ENCODE measurements at regions not wholly inside any gene's neighbourhood (a gene's known extent, or its start where the extent isn't known, plus 50 kb on each side); places are given as distances from the start of the nearest gene placed in this dataset.

GRCh38 chr2:195021711-195022507 is 635.1 kb upstream of the SLC39A10 start:
- TF ChIP-seq, protein P1, sequence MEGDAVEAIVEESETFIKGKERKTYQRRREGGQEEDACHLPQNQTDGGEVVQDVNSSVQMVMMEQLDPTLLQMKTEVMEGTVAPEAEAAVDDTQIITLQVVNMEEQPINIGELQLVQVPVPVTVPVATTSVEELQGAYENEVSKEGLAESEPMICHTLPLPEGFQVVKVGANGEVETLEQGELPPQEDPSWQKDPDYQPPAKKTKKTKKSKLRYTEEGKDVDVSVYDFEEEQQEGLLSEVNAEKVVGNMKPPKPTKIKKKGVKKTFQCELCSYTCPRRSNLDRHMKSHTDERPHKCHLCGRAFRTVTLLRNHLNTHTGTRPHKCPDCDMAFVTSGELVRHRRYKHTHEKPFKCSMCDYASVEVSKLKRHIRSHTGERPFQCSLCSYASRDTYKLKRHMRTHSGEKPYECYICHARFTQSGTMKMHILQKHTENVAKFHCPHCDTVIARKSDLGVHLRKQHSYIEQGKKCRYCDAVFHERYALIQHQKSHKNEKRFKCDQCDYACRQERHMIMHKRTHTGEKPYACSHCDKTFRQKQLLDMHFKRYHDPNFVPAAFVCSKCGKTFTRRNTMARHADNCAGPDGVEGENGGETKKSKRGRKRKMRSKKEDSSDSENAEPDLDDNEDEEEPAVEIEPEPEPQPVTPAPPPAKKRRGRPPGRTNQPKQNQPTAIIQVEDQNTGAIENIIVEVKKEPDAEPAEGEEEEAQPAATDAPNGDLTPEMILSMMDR (IDR thresholded peaks at IDR 0.05): no peak
- TF ChIP-seq RAD21 (conservative IDR thresholded peaks at IDR 0.05 in 1 of 2, IDR thresholded peaks at IDR 0.05 in 1 of 2): no peak
- TF ChIP-seq RCOR1 (IDR thresholded peaks at IDR 0.05; ENCODE audit: low read depth, low read length): no peak
- TF ChIP-seq, protein P2, sequence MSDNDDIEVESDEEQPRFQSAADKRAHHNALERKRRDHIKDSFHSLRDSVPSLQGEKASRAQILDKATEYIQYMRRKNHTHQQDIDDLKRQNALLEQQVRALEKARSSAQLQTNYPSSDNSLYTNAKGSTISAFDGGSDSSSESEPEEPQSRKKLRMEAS (IDR thresholded peaks at IDR 0.05): no peak
- TF ChIP-seq PBX3 (IDR thresholded peaks at IDR 0.05): no peak
- TF ChIP-seq ESRRA (IDR thresholded peaks at IDR 0.05; ENCODE audit: borderline replicate concordance, low read length): no peak
- TF ChIP-seq KDM1A (IDR thresholded peaks at IDR 0.05; ENCODE audit: low read depth): no peak
- TF ChIP-seq, protein P3, sequence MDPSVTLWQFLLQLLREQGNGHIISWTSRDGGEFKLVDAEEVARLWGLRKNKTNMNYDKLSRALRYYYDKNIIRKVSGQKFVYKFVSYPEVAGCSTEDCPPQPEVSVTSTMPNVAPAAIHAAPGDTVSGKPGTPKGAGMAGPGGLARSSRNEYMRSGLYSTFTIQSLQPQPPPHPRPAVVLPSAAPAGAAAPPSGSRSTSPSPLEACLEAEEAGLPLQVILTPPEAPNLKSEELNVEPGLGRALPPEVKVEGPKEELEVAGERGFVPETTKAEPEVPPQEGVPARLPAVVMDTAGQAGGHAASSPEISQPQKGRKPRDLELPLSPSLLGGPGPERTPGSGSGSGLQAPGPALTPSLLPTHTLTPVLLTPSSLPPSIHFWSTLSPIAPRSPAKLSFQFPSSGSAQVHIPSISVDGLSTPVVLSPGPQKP (IDR thresholded peaks at IDR 0.05; ENCODE audit: low read depth, low read length): no peak
- no peak for TF ChIP-seq CEBPB (IDR thresholded peaks at IDR 0.05)
- no peak for TF ChIP-seq EP300 (IDR thresholded peaks at IDR 0.05)
- TF ChIP-seq BHLHE40 (IDR thresholded peaks at IDR 0.05; ENCODE audit: low read depth, low read length): no peak
- no peak for TF ChIP-seq HEYL (CRISPR knock-in tag; IDR thresholded peaks at IDR 0.05)
